ENCODE measurements at regions not wholly inside any gene's neighbourhood (a gene's known extent, or its start where the extent isn't known, plus 50 kb on each side); places are given as distances from the start of the nearest gene placed in this dataset.

DNA sequence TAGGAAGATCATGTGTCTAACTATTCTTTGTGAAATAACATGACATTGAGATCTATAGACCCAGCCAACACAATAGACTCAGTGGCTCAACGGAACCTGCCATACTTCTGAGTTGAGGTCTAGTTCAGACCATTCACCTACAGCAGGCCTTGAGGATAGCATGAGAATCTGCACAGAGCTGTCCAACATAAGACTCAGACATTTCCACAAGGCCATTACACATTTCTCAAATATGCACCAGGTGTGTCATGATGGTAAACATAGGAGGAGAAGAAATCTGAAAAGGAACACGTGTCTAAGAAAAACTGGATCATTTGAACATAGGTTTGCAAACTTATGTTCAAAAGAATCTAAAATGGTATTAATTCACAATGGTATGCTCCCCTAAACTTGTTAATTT is 421.4 kb downstream of the SLITRK6 start:
- DNase-seq: no peak

DNA sequence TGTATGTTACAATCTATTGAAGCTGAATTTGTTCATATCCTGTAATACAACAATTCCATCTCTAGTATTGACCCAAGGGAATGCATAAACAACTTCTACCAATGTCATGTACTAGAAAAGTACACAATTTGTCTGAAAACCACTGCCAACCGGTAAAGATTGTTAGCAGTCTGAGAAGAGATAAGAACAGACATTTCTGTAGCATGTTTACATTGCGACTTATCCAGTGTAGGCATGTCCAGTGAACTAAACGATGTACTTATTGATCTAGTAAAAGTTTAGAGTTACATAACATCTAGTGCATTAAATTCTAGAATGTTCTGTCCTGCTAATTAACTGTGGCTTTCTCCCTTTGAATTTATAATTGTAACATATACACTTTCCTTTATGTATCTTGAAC is 425.9 kb downstream of the SLITRK6 start:
- DNase-seq: no peak

DNA sequence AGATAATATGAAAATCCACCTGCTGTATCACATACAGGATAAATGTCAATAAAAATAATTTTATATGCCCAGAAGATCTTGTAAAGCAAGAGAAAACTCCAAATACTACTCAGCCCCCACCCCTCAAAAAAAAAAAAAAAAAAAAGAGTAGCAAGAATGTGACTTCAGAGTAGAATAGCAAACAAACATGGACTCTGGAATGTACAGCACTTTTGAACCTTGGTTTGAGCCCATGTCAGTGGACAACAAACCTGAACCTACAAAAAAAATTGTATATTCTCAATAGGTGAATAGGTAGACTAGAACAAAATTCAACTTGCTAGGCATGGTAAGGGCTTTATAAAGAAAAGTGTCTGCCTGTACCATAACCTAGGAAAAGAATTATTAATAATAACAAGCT is 428.0 kb downstream of the SLITRK6 start:
- no peak for DNase-seq

DNA sequence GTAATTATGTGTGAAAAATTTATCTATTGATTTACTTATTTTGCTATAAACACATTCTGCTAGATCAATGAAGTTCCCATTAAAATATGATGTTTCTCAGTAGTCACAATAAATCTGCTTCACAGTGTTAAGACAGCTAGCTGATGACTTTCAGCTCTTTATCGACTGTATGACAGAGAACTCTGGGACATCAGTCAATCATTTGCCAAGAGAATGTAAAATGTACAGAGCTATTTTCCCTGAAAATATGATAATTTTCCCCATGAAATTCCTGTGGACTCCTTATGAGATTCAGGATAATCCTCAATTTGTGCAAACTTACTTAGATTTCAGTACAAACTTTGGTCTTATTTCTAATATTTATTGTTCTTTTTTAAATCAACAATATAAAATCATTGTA is 430.5 kb downstream of the SLITRK6 start:
- no peak for DNase-seq

DNA sequence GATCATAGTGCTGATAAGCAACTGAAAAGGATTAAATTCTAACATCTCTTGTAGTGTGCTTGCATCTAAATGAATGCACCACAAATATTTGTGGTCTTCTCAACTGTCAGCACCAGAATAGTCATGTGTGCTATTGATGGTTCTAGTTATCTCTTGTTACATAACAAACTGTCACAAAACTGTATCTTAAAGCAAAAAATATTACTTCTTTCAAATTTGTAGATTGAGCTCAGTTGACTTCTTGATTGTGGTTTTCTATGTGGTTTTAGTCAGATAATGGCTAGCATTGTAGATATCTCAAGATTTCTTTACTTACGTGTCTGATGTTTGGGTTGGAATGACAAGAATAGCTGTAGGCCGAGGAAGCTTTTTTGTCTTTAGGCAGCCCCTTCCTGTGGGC is 431.3 kb downstream of the SLITRK6 start:
- peak; percentile 44 for DNase-seq

DNA sequence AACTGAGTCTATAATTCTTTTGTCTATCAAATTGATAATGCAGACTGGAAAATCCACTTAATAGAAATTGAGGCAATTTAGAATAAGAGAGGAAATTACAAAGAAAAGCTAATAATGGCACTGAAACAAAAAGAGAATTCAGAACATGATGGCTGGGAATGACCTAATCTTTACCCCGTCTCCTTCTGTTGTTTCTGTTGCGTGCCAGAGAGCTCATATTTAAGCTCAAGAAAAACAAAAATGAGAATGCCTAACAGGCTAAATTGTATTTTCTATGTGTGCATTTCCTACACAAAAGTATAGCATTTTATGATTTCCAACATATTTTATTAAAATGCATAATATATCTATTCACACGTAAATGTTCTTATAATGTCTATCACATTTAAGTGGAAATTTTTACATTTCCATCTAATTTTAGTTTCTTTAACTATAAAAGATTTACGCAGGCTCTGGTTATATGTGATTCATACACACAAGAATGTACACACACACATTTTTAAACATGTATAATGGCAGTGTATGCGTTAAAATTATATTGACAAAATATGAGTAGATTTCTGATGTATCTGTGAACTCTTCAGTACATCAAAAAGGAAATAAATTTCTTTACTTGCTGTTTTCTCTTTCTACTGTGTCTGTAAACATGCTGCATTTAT is 432.3 kb downstream of the SLITRK6 start:
- peak; percentile 53 for DNase-seq

DNA sequence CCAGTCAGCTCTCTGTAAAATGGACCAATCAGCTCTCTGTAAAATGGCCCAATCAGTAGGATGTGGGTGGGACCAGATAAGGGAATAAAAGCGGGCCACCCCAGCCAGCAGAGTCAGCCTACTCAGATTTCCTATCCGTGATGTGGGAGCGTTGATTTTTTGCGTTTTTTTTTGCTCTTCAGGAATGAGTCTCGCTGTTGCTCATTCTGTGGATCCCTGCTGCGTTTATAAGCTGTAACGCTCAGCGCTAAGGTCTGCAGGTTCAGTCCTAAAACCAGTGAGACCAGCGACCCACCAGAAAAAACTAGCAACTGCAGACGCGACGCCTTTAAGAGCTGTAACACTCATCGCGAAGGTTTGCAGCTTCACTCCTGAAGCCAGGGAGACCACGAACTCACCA is 435.7 kb downstream of the SLITRK6 start:
- no peak for DNase-seq

DNA sequence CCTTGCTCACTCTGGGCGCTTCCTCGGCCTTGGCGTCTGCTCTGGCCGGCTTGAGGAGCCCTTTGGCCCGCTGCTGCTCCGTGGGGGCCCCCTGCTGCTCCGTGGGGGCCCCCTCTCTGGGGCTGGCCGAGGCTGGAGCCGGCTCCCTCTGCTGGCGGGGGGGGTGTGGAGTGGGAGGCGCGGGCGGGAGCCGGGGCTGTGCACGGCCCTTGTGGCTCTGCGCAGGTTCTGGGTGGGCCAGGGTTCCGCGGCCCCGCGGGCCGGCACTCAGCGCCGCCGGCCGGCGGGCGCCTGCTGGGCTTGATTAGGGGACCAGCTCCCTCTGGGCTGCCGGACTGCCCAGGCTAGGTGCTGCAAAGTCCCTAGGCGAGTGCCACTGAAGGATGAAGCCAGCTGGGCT is 436.2 kb downstream of the SLITRK6 start:
- no peak for DNase-seq

DNA sequence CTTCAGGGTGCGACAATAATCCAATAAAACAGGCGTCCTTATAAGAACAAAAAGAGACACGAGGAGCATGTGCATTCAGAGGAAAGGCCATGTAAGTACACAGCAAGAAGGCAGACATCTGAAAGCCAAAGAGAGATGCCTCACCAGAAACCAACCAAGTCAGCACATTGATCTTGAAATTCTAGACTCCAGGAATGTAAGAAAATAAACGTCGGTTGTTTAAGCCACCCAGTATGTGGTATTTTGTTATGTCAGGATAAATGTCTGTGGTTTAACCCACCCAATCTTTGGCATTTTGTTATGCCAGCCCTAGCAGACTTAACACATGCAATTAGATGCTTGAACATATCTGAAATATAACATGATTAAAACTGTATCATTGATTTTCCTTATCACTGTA is 452.0 kb downstream of the SLITRK6 start:
- DNase-seq: peak; percentile 87

DNA sequence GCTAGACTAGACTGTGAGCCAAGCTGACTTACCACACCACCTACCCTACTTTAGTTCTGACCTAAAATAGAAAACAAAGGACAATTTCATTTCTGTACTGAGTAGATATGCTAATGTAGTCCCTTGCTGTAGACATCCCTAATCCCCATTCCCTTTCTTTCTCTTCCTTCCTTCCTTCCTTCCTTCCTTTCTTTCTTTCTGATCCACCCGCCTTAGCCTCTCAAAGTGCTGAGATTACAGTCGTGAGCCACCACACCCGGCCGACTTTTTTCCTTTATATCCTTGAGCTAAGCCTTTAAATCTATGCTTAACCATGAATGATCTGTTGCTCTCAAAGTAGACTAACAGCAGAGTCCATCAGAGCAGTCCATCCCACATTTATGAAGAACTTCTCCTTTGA is 465.0 kb downstream of the SLITRK6 start:
- no peak for DNase-seq

DNA sequence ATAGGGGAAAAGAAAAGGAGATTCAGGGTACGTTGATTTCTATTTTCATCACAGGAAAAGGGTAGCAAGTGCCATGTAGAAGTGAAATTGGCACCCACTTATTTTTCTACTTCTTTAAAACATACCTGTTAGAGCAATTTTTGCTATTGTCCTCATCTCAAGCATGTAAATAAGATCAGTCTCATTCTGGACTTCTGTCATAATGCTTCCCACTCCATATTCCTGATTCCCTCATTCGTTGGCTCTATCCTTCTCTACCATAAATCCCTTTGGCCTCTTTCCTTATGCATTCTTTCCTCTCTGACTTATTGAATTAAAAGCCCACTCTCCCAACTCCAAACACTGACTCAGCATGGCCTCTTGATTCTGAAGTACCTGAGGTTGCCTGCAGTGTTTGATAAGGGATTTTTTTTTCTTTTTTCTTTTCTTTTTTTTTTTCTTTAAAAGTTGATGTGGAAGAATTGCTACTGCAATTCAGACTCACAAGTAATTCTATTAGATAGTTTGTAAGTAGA is 465.7 kb downstream of the SLITRK6 start:
- DNase-seq: no peak

DNA sequence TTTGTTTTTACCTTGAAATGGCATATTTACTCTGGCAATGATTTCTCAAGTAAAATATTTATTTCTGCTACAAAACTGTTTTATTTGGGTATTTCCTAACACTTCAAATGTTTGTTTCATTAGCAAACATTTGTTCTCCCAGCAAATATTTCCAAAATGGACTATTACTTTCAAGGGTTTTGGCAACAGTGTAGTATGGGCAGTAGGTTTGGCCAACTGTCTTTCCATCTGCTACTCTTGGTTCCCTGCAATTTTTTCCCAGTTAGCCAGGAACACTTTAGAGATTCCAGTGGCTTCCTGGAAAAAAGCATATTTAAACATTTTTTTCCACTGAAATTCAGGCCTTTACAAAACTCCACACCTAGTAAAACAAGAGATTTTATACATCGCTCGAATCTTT is 466.6 kb downstream of the SLITRK6 start:
- no peak for DNase-seq

DNA sequence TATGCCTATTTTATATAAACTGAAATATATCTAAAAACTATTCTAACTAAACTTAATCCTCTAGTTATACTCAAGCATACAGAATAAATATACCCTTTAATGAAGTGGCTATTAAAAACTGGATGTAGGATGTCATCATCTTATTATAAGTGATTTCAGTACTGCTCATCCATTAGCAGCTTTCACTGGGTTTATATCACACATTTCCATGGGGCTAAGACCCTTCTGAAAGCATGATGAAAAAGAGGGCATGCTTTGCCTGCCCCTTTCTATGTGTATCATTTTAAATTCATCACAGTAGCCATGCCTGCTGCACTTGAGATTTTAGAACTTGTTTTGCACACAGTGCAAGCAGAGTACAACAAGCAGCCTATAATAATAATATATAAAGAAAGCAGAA is 477.5 kb downstream of the SLITRK6 start:
- DNase-seq: no peak

DNA sequence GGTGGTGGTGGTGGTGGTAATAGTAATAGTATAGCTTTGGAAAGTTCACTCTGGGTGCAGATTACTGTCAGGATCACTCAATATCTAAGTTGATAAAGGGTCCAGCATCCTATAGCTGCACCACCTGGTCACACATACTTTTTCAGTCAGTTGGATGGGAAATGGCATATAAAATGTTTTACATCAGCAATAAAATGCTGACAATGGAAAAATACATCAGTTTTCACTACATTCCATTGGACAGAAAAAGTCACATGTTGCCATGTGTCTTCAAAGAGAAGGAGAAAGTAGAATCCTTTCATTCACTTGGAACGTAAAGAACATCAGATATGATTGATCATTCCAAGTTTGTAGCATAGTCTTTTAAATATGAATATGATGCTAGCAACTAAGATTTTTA is 481.4 kb downstream of the SLITRK6 start:
- no peak for DNase-seq

DNA sequence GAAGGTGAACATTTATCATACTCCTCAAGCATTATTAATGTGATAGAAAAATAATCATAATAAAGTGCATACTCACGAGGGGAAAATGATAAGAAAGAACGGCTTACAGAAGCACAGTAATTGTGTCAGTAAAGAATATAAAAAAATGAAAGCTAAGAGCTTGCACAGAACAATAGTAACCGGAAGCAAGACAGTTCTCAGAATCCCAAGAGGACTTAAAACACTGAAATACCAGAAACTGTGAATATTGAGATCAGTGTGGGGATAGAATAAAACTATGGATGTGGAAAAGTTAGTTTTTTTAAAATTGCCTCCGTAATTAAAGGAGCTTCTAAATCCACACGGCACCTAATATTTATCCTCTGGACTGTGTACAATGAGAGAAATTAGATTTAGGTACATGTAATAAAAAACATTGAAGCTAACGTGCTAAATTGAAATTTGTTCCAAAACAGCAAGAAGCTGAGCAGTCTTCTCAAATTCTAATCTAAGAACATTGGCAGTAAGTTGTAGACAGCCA is 482.7 kb downstream of the SLITRK6 start:
- DNase-seq: no peak

DNA sequence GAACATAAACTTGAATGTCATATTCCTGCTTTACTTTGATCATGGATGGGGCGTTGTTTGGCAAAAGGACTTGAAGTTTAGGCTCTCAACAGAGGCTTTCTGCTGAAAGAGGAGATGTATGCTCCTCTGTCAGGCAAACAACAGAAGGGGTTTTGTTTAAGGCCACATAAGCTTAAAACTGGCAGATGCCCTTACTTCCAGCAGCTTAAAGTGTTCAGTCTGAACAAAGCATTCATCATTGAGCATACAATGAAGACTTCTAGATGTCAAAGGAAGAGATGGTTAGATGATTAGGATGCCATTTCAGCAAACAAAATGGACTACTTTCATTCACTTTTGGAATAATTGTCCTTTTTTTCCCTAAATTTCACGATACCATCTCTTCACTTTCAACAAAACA is 484.5 kb downstream of the SLITRK6 start:
- no peak for DNase-seq

DNA sequence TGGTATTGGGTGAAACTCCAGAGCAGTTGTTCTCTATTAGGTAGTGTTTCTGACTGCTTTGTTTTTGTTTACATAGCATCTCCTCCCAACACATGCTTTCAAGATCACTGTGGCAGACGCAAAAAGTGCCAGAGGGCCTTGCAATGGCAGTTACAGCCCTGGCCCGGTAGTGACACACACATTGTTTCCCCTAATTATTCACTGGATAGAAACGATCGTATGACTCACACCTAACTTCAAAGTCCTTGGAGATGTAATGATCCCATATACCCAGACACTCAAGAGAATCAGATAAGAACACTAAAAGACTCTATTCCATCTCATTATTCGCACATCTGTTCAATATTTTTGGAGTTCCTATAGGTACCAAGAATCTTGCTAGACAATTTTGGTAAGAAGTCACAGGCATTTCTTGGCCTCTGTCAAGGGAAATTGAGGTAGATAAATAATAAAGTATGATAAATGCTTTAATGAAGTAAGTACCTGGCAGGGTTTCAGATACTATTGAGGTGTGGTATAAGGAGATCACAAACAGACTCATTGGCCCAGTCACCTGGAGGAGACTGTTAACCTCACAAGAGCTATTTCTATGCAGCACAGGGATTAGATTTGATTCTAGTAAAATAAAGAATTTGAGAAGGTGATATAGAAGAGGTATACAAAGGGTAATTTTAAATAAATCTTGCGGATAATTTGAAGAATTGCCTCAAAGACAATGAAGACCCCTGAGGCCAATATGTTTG is 485.3 kb downstream of the SLITRK6 start:
- peak; percentile 74 for DNase-seq

DNA sequence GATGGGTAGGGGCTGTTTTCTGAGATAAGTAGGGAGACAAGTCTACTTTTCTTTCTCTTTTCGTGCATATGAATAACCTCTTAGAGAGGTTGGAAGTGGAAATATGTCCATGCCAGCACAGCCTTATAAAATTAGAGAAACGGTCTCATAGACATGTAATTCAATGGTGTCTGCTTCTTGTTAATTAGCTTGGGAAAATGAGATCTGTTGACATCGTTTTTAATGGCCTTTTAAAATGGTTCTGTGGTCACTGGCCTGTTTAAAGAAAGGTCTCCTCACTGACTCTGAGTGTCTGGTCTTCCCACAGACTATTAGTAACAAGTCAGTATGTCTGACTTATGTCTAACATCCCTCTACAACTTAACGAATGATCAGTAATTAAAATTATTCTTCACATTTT is 487.1 kb downstream of the SLITRK6 start:
- DNase-seq: no peak

DNA sequence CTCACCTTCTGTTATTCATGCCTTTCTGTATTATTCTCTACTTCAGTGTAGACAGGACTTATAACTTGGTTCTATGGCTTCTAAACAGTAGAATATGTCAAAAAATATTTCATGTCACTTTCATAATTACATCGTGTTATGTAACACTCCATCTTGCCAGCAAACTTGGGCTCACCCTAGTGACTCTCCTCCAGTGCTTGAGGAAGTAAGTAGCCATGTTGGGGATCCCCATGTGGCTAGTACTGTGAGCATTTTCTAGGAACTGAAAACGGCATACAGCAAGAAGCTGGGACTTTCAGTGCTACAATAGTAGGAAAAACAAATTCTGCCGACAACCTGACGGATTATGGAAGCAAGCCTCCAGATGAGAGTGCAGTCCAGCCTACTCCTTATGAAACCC is 495.6 kb downstream of the SLITRK6 start:
- no peak for DNase-seq

DNA sequence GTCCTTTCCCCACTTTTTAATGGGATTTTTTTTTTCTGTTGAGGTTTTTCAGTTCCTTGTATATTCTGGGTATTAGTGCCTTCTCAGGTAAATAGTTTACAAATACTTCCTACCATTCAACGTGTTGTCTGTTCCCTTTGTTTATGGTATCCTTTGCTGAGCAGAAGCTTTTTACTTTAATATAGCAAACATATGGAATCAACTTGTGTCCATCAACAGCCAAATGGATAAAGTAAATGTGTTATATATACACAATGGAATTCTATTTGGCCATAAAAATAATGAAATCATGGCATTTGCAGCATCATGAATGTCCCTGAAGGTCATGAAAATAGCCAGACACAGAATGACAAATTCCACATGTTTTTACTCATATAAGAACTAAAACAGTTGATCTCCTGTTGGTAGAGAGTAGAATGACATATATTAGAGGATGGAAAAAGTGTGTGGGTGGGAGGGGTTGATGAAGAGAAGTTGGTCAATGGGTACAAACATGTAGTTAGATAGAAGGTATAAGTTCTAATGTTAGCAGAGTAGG is 500.8 kb downstream of the SLITRK6 start:
- DNase-seq: no peak

DNA sequence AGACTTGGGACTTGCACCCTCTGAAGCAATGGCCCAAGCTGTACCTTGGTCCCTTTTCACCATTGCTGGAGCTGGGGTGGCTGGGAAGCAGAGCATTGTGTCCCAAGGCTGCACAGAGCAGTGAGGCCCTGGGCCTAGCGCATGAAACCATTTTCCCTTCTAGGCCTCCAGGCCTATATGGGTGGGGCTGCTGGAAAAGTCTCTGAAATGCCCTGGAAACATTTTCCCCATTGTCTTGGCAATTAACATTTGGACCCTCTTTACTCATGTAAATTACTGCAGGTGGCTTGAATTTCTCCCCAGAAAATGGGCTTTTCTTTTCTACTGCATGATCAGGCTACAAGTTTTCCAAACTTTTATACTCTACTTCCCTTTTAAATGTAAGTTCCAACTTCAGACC is 510.5 kb downstream of the SLITRK6 start:
- DNase-seq: no peak

DNA sequence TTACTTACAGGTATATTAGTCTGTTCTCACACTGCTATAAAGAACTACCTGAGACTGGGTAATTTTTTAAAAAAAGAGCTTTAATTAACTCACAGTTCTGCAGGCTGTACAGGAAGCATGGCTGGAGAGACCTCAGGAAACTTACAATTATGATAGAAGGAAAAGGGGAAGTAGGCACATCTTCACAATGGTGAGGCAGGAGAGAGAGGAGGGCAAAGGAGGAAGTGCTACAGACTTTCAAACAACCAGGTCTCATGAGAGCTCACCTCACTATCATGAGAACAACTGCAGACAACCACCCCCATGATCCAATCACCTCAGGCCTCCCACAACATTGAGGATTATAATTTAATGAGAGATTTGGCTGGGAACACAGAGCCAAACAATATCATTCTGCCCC is 511.7 kb downstream of the SLITRK6 start:
- DNase-seq: no peak

DNA sequence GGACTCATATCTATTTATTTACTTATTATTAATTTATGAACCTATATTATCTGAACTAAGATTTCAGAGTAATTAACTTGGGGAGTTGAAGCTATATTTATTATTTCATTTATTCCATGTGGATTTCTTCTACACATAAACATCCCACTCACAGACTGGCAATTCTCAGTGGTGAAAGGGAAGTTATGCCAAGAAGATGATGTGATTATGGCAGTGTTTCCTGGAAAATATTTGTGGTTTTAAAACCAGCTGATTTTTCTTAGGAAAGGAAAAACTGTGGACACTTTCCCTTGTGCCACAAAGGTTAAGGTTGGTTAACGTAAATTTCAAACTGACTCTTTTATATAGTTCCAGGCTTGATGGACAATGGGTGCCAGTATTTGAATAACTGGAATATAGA is 513.1 kb downstream of the SLITRK6 start:
- DNase-seq: peak; percentile 23

DNA sequence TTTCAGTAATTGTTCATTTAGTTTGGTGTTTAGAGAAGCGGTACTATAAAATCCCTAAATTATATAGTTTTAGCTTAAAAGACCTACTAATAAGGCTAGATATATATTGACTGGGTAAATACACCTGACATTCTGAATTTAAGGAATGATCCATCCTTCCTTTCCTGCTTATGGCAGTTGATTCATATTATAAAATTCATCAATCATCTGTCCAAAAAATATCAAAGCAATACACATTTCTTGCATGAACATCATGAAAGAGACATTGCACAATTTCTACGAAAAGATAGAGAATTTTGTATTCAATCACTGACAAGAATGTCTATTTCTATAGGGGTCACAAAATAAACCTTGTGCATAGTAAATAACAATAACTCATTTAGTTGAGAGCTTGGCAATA is 514.9 kb downstream of the SLITRK6 start:
- no peak for DNase-seq

All from fibroblast of skin of back (primary cell).